DND-41 (cell line): ENCODE measurements at regions not wholly inside any gene's neighbourhood (a gene's known extent, or its start where the extent isn't known, plus 50 kb on each side); places are given as distances from the start of the nearest gene placed in this dataset.

Experiments used
- ATAC-seq: fragments of 200-7000 bp; cut with Tn5 transposase; 3 replicates; pipeline ENCODE4 v1.9.1; 2021; ENCODE audit warnings: low read depth; ENCODE audit not compliant: insufficient read depth
- DNase-seq: peaks from one replicate; pipeline ENCODE4 v3.0.0-alpha.2; 2020
- H2AFZ ChIP-seq: 2 replicates; pipeline ENCODE4 v1.6.0; 2012; ENCODE audit warnings: low read depth, low read length
- H3K27ac ChIP-seq: 2 replicates; pipeline ENCODE4 v1.5.1; 2012; ENCODE audit warnings: low read length, inconsistent platforms
- H3K27me3 ChIP-seq: fragments of 200-600 bp; sonication (generic); 2 replicates; pipeline ENCODE4 v1.6.0; 2012; ENCODE audit warnings: low read length, mild to moderate bottlenecking, inconsistent platforms; ENCODE audit not compliant: insufficient read depth, poor library complexity
- H3K36me3 ChIP-seq: 2 replicates; pipeline ENCODE4 v1.5.1; 2012; ENCODE audit warnings: low read length, inconsistent platforms; ENCODE audit not compliant: insufficient read depth
- H3K4me1 ChIP-seq: 2 replicates; pipeline ENCODE4 v1.5.1; 2012; ENCODE audit warnings: mild to moderate bottlenecking, low read length; ENCODE audit not compliant: insufficient read depth
- H3K4me2 ChIP-seq: 2 replicates; pipeline ENCODE4 v1.6.0; 2012; ENCODE audit warnings: mild to moderate bottlenecking, moderate library complexity, low read length, inconsistent platforms; ENCODE audit not compliant: insufficient read depth
- H3K4me3 ChIP-seq, 2 experiments: fragments of 200-600 bp in 1 of 2; shearing (Covaris generic) in 1 of 2; 2 replicates each; pipeline ENCODE4 v1.5.1; 2012 to 2016; ENCODE audit warnings: inconsistent platforms in 2 of 2, low read length in 2 of 2, mild to moderate bottlenecking in 2 of 2, low read depth in 1 of 2, moderate library complexity in 1 of 2
- H3K79me2 ChIP-seq: 2 replicates; pipeline ENCODE4 v1.6.0; 2012; ENCODE audit warnings: low read length, inconsistent platforms; ENCODE audit not compliant: insufficient read depth
- H3K9ac ChIP-seq: 2 replicates; pipeline ENCODE4 v1.6.0; 2012; ENCODE audit warnings: low read depth, mild to moderate bottlenecking, inconsistent platforms, low read length, moderate library complexity
- H3K9me3 ChIP-seq: 2 replicates; pipeline ENCODE4 v1.5.1; 2012; ENCODE audit warnings: low read length, moderate library complexity, mild to moderate bottlenecking, inconsistent platforms; ENCODE audit not compliant: insufficient read depth, severe bottlenecking
- H4K20me1 ChIP-seq: 2 replicates; pipeline ENCODE4 v1.6.0; 2012; ENCODE audit warnings: low read length; ENCODE audit not compliant: insufficient read depth
- EZH2 ChIP-seq: IDR thresholded peaks from 3 replicates; pipeline ENCODE4 v1.6.1; 2012; ENCODE audit warnings: borderline replicate concordance, low read depth, mild to moderate bottlenecking, moderate library complexity, low read length, inconsistent platforms; ENCODE audit not compliant: severe bottlenecking
- TF ChIP-seq, protein P1 (sequence below): IDR thresholded peaks from 2 replicates; pipeline ENCODE4 v1.5.1; 2012; ENCODE audit warnings: borderline replicate concordance, low read length, moderate library complexity, mild to moderate bottlenecking; ENCODE audit not compliant: poor library complexity, severe bottlenecking; ENCODE audit errors: extremely low read depth

DNA sequence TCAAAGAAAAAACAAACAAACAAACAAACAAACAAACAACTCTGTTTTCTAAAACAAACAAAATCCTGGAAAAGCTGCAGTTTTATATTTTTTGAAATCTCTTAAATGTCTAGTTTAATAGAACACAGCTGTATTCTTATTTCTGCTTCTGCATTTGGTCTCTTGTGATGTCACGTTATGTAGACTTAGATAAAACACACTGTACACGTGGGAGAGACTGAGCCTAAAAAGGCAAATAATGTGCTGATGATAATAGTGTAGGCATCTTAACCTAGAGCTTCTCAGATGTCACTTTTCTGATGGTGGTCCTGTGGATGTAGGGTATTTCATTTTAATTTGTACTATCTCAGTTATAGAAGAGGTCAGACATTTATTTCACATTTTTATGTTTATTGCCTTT is 261.7 kb downstream of the UTRN start:
- no peak overlapping the region for H3K27ac ChIP-seq
- H3K9me3 ChIP-seq, result no peaks in the 10 kb centered on the region
- no peaks in the 10 kb centered on the region for H3K4me1 ChIP-seq
- DNase-seq (no peak), ATAC-seq (no peak)
- no peaks in the 10 kb centered on the region for H3K27me3 ChIP-seq
- no peak for TF ChIP-seq EZH2
- TF ChIP-seq, protein P1, sequence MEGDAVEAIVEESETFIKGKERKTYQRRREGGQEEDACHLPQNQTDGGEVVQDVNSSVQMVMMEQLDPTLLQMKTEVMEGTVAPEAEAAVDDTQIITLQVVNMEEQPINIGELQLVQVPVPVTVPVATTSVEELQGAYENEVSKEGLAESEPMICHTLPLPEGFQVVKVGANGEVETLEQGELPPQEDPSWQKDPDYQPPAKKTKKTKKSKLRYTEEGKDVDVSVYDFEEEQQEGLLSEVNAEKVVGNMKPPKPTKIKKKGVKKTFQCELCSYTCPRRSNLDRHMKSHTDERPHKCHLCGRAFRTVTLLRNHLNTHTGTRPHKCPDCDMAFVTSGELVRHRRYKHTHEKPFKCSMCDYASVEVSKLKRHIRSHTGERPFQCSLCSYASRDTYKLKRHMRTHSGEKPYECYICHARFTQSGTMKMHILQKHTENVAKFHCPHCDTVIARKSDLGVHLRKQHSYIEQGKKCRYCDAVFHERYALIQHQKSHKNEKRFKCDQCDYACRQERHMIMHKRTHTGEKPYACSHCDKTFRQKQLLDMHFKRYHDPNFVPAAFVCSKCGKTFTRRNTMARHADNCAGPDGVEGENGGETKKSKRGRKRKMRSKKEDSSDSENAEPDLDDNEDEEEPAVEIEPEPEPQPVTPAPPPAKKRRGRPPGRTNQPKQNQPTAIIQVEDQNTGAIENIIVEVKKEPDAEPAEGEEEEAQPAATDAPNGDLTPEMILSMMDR, result no peak
- no peak overlapping the region for H3K4me2 ChIP-seq
- H3K4me3 ChIP-seq, result no peak overlapping the region
- peaks cover 61% of the 10 kb centered on the region for H3K36me3 ChIP-seq
- H3K79me2 ChIP-seq, result no peaks in the 10 kb centered on the region
- H4K20me1 ChIP-seq, result no peaks in the 10 kb centered on the region
- H3K9ac ChIP-seq, result no peak overlapping the region
- no peak overlapping the region for H2AFZ ChIP-seq

DNA sequence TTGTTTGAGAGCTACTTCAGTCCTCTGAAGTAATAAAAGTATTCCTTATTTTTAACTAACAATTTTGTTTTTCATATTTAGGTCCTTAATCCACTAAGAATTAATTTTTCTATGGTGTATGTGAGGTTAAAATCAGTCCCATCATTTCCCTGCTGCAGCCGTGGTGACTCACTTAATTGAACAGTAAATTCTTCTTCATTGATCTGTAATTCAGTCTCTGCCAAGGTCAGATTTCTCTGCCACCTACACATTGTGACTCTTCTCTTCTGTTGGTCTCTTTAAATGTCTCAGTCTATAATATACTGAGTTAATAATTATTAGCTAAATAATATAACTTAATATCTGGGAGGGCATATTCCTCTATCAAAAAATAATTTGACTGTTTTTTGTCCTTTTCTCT is 262.3 kb downstream of the UTRN start:
- Histone ChIP-seq H3K79me2 (no peaks in the 10 kb centered on the region), H3K27ac (no peak overlapping the region), H3K4me2 (no peak overlapping the region), H3K4me3 (no peak overlapping the region), H3K27me3 (no peaks in the 10 kb centered on the region), H3K9ac (no peak overlapping the region), H3K9me3 (no peaks in the 10 kb centered on the region), H3K4me1 (no peaks in the 10 kb centered on the region), H4K20me1 (no peaks in the 10 kb centered on the region), H3K36me3 (peaks cover 61% of the 10 kb centered on the region), H2AFZ (no peak overlapping the region)
- ATAC-seq, result no peak
- no peak for DNase-seq
- TF ChIP-seq, protein P1, result no peak
- no peak for TF ChIP-seq EZH2

DNA sequence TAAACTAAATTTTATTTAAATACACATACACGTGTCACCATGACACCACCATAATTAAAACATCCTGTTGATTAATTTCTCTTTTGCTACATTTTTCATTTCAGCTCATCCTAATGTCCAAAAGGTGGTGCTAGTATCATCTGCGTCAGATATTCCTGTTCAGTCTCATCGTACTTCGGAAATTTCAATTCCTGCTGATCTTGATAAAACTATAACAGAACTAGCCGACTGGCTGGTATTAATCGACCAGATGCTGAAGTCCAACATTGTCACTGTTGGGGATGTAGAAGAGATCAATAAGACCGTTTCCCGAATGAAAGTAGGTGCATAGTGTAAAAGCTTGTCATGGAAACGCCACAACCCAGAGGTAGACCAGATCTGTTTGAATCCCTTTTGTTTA is 263.4 kb downstream of the UTRN start:
- Histone ChIP-seq H3K9me3 (no peaks in the 10 kb centered on the region), H3K4me1 (no peaks in the 10 kb centered on the region), H2AFZ (no peak overlapping the region), H3K36me3 (peaks cover 63% of the 10 kb centered on the region), H3K79me2 (no peaks in the 10 kb centered on the region), H4K20me1 (no peaks in the 10 kb centered on the region), H3K4me2 (no peak overlapping the region), H3K4me3 (no peak overlapping the region), H3K27me3 (no peaks in the 10 kb centered on the region), H3K27ac (no peak overlapping the region), H3K9ac (no peak overlapping the region)
- no peak for ATAC-seq
- no peak for TF ChIP-seq EZH2
- TF ChIP-seq, protein P1, result peak; percentile 34
- DNase-seq, result no peak
